ENCODE measurements at regions not wholly inside any gene's neighbourhood (a gene's known extent, or its start where the extent isn't known, plus 50 kb on each side); places are given as distances from the start of the nearest gene placed in this dataset.

DNA sequence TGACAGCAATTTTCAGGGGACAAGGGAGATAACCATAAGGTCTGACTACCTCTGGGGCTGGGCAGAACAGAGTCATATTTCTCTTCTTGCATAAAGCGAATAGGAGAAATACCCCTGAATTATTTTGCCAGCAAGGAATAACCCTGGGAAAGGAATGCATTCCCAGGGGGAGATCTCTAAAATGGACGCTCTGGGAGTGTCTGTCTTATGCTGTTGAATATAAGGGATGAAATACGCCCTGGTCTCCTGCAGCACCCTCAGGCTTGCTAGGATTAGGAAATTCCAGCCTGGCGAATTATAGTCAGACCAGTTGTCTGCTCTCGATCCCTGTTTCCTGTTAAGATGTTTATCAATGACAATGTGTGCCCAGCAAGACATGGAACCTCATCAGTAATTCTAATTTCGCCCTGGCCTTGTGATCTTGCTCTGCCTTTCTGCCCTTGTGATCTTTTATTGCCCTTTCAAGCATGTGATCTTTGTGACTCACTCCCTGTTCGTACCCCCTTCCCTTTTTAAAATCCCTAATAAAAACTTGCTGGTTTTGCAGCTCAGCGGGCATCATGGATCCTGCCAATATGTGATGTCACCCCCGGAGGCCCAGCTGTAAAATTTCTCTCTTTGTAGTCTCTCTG lies 221.6 kb upstream of the HS3ST5 start:
- no peaks in the 10 kb centered on the region for H3K9me3 Mint-ChIP-seq (ENCODE audit: low read depth, unreplicated experiment)
- H3K36me3 Mint-ChIP-seq (ENCODE audit: insufficient read depth, unreplicated experiment), result no peaks in the 10 kb centered on the region
- no peak overlapping the region for H3K4me3 Mint-ChIP-seq (ENCODE audit: low read depth, unreplicated experiment)
- no peak overlapping the region for H3K27ac Mint-ChIP-seq (ENCODE audit: unreplicated experiment)
- TF ChIP-seq CTCF (IDR thresholded peaks at IDR 0.05; ENCODE audit: unreplicated experiment), result no peak
- H3K4me1 Mint-ChIP-seq (ENCODE audit: low read depth, unreplicated experiment), result no peaks in the 10 kb centered on the region
- no peaks in the 10 kb centered on the region for H3K27me3 Mint-ChIP-seq (ENCODE audit: unreplicated experiment)
- BruUV-seq (replicated peaks), result no TSS peak
- no peak for DNase-seq
- intact Hi-C loops (cut with micrococcal nuclease; ENCODE audit: unreplicated experiment), result no loop called here
- CTCF ChIA-PET, result no interaction called here

DNA sequence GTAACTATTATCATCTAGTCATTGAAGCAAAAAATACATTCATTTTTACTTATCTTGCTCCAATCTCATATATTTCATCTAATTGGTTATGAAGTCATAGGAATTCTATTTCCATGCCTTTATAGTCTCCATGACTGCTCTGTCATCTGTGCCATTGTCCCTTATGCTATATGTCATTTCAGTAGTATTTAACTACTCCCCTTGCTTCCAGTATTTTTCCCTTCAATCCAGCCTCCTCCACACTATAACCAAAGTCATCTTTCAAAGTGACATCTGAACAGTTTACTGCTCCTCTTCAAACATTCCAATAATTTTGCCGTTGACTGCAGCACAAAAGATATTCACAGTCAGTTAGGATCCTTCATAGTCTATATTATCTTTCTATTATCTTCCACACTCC lies 216.6 kb upstream of the HS3ST5 start:
- no peak for DNase-seq
- CTCF ChIA-PET, result no interaction called here
- no TSS peak for BruUV-seq (replicated peaks)
- H3K36me3 Mint-ChIP-seq (ENCODE audit: insufficient read depth, unreplicated experiment), result no peaks in the 10 kb centered on the region
- H3K4me3 Mint-ChIP-seq (ENCODE audit: low read depth, unreplicated experiment), result no peak overlapping the region
- intact Hi-C loops (cut with micrococcal nuclease; ENCODE audit: unreplicated experiment), result no loop called here
- no peak overlapping the region for H3K27ac Mint-ChIP-seq (ENCODE audit: unreplicated experiment)
- TF ChIP-seq CTCF (IDR thresholded peaks at IDR 0.05; ENCODE audit: unreplicated experiment), result no peak
- H3K4me1 Mint-ChIP-seq (ENCODE audit: low read depth, unreplicated experiment), result no peaks in the 10 kb centered on the region
- H3K27me3 Mint-ChIP-seq (ENCODE audit: unreplicated experiment), result no peaks in the 10 kb centered on the region
- H3K9me3 Mint-ChIP-seq (ENCODE audit: low read depth, unreplicated experiment), result no peaks in the 10 kb centered on the region

DNA sequence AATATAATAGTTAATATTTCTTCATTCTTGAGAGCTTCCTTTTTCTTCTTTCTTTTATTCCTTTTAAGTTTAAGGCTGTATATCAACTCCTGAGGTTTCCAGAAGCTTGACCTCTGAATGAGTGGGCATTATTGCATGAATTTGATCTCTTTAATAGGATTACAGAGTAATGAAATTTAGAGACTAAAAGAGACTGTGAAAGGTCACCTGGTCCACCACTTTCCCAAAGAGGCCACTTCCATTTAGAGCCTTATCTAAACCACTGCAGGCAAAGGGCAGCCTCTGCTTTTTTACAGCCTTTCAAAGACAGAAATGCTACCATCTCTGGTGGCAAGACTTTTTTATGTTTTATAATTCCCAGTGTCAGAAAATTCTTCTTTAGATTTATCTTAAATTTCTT lies 215.3 kb upstream of the HS3ST5 start:
- Mint-ChIP-seq H3K4me1 (ENCODE audit: low read depth, unreplicated experiment) (no peaks in the 10 kb centered on the region), H3K27ac (ENCODE audit: unreplicated experiment) (no peak overlapping the region), H3K9me3 (ENCODE audit: low read depth, unreplicated experiment) (no peaks in the 10 kb centered on the region), H3K4me3 (ENCODE audit: low read depth, unreplicated experiment) (no peak overlapping the region), H3K36me3 (ENCODE audit: insufficient read depth, unreplicated experiment) (no peaks in the 10 kb centered on the region), H3K27me3 (ENCODE audit: unreplicated experiment) (no peaks in the 10 kb centered on the region)
- DNase-seq, result no peak
- intact Hi-C loops (cut with micrococcal nuclease; ENCODE audit: unreplicated experiment), result no loop called here
- BruUV-seq (replicated peaks), result no TSS peak
- CTCF ChIA-PET, result no interaction called here
- TF ChIP-seq CTCF (IDR thresholded peaks at IDR 0.05; ENCODE audit: unreplicated experiment), result no peak

- CTCF ChIA-PET, result interaction anchor here (0.6 kb wide), 1 partner anchor 40 kb away, joined by 5 read pairs; no protein-coding TSS in a partner anchor
- Mint-ChIP-seq H3K9me3 (ENCODE audit: low read depth, unreplicated experiment) (peaks cover 4% of the 10 kb centered on the region), H3K4me3 (ENCODE audit: low read depth, unreplicated experiment) (no peak overlapping the region), H3K27ac (ENCODE audit: unreplicated experiment) (no peak overlapping the region), H3K4me1 (ENCODE audit: low read depth, unreplicated experiment) (no peaks in the 10 kb centered on the region), H3K36me3 (ENCODE audit: insufficient read depth, unreplicated experiment) (no peaks in the 10 kb centered on the region), H3K27me3 (ENCODE audit: unreplicated experiment) (no peaks in the 10 kb centered on the region)
- intact Hi-C loops (cut with micrococcal nuclease; ENCODE audit: unreplicated experiment), result no loop called here
- TF ChIP-seq CTCF (IDR thresholded peaks at IDR 0.05; ENCODE audit: unreplicated experiment), result no peak
- no peak for DNase-seq
- no TSS peak for BruUV-seq (replicated peaks)
Observed at GRCh38 chr6:114556846-114557488, 214.1 kb upstream of the HS3ST5 start.

All from Calu3 (cell line).